ENCODE measurements at regions not wholly inside any gene's neighbourhood (a gene's known extent, or its start where the extent isn't known, plus 50 kb on each side); places are given as distances from the start of the nearest gene placed in this dataset.

DNA sequence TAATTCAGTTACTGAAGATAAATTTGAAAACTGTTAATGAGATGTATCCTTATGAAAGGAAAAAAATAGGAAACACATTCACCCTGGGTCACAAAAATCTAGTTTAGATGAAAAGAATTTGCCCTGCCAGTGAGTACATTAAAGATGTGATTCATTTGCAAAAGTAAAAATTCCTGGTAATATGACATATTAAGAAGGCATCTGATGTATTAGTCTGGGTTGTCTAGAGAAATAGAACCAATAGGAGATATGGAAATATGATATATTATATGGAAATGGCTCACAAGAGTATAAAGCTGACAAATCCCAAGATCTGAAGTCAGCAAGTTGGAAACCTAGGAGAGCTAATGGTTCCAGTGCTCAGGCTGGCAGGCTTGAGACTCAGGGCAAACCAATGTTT lies 153.8 kb downstream of the MRPL39 start:
- no peak for TF ChIP-seq TAF1 (IDR thresholded peaks at IDR 0.05; ENCODE audit: low read depth)
- no peak for TF ChIP-seq YY1 (IDR thresholded peaks at IDR 0.05; ENCODE audit: low read depth)
- no peak for TF ChIP-seq NFIC (IDR thresholded peaks at IDR 0.05)
- TF ChIP-seq, protein P1, sequence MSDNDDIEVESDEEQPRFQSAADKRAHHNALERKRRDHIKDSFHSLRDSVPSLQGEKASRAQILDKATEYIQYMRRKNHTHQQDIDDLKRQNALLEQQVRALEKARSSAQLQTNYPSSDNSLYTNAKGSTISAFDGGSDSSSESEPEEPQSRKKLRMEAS (IDR thresholded peaks at IDR 0.05): no peak
- TF ChIP-seq TCF12 (IDR thresholded peaks at IDR 0.05; ENCODE audit: low read depth): no peak
- no peak for TF ChIP-seq CEBPB (IDR thresholded peaks at IDR 0.05)
- no peak for TF ChIP-seq REST (IDR thresholded peaks at IDR 0.05; ENCODE audit: low read depth)
- TF ChIP-seq ZBTB7A (IDR thresholded peaks at IDR 0.05; ENCODE audit: low read depth): no peak
- no peak for TF ChIP-seq TEAD4 (IDR thresholded peaks at IDR 0.05)
- TF ChIP-seq RAD21 (IDR thresholded peaks at IDR 0.05; ENCODE audit: low read depth): no peak
- TF ChIP-seq EP300 (IDR thresholded peaks at IDR 0.05; ENCODE audit: borderline replicate concordance): no peak
- TF ChIP-seq CREB1 (IDR thresholded peaks at IDR 0.05; ENCODE audit: low read depth): no peak
- TF ChIP-seq EGR1 (IDR thresholded peaks at IDR 0.05): no peak
- no peak for TF ChIP-seq FOXM1 (IDR thresholded peaks at IDR 0.05; ENCODE audit: borderline replicate concordance, low read depth)
- no peak for TF ChIP-seq USF1 (IDR thresholded peaks at IDR 0.05)

- TF ChIP-seq FOXM1 (IDR thresholded peaks at IDR 0.05; ENCODE audit: borderline replicate concordance, low read depth): no peak
- no peak for TF ChIP-seq EGR1 (IDR thresholded peaks at IDR 0.05)
- TF ChIP-seq CEBPB (IDR thresholded peaks at IDR 0.05): no peak
- TF ChIP-seq, protein P1 (IDR thresholded peaks at IDR 0.05): no peak
- no peak for TF ChIP-seq CREB1 (IDR thresholded peaks at IDR 0.05; ENCODE audit: low read depth)
- no peak for TF ChIP-seq NFIC (IDR thresholded peaks at IDR 0.05)
These were observed 157.3 kb downstream of the MRPL39 start for GRCh38 chr21:25449950-25450349.

DNA sequence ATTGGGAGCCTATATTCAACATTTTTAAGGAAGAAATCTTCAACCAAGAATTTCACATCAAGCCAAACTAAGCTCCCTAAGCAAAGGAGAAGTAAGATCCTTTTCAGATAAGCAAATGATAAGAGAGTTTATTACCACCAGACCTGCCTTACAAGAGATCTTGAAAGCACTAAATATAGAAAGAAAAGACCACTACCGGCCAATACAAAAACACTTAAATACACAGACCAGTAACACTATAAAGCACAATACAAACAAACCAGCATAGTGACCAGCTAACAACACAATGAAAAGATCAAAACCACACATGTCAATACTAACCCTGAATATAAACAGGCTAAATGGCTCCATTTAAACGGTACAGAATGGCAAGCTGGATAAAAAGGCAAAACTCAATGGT lies 165.4 kb downstream of the MRPL39 start:
- no peak for TF ChIP-seq CEBPB (IDR thresholded peaks at IDR 0.05)
- no peak for TF ChIP-seq TAF1 (IDR thresholded peaks at IDR 0.05; ENCODE audit: low read depth)
- no peak for TF ChIP-seq ZBTB7A (IDR thresholded peaks at IDR 0.05; ENCODE audit: low read depth)
- no peak for TF ChIP-seq RAD21 (IDR thresholded peaks at IDR 0.05; ENCODE audit: low read depth)
- no peak for TF ChIP-seq EGR1 (IDR thresholded peaks at IDR 0.05)
- no peak for TF ChIP-seq USF1 (IDR thresholded peaks at IDR 0.05)
- TF ChIP-seq FOXM1 (IDR thresholded peaks at IDR 0.05; ENCODE audit: borderline replicate concordance, low read depth): no peak
- TF ChIP-seq TCF12 (IDR thresholded peaks at IDR 0.05; ENCODE audit: low read depth): no peak
- no peak for TF ChIP-seq EP300 (IDR thresholded peaks at IDR 0.05; ENCODE audit: borderline replicate concordance)
- TF ChIP-seq CREB1 (IDR thresholded peaks at IDR 0.05; ENCODE audit: low read depth): no peak
- no peak for TF ChIP-seq REST (IDR thresholded peaks at IDR 0.05; ENCODE audit: low read depth)
- TF ChIP-seq, protein P1 (IDR thresholded peaks at IDR 0.05): no peak

- TF ChIP-seq RAD21 (IDR thresholded peaks at IDR 0.05; ENCODE audit: low read depth) (no peak), CEBPB (IDR thresholded peaks at IDR 0.05) (no peak), REST (IDR thresholded peaks at IDR 0.05; ENCODE audit: low read depth) (no peak), TCF12 (IDR thresholded peaks at IDR 0.05; ENCODE audit: low read depth) (no peak), YY1 (IDR thresholded peaks at IDR 0.05; ENCODE audit: low read depth) (no peak), TEAD4 (IDR thresholded peaks at IDR 0.05) (no peak)
- TF ChIP-seq, protein P1 (IDR thresholded peaks at IDR 0.05): no peak
These were observed 178.7 kb downstream of the MRPL39 start for GRCh38 chr21:25428537-25428936.
